Hippocampal formation (tissue), 2 donors: ENCODE measurements at regions not wholly inside any gene's neighbourhood (a gene's known extent, or its start where the extent isn't known, plus 50 kb on each side); places are given as distances from the start of the nearest gene placed in this dataset.
"Not testable (repeated sequence)": the region's sequence is repeated elsewhere in the genome, so short reads cannot be mapped to it uniquely, and the experiment has no call there.

ENCODE experiments used
- DNase-seq, 2 donors: peaks; one replicate each; lab custom pipeline; 2025; lab: John Stamatoyannopoulos, UW

DNA sequence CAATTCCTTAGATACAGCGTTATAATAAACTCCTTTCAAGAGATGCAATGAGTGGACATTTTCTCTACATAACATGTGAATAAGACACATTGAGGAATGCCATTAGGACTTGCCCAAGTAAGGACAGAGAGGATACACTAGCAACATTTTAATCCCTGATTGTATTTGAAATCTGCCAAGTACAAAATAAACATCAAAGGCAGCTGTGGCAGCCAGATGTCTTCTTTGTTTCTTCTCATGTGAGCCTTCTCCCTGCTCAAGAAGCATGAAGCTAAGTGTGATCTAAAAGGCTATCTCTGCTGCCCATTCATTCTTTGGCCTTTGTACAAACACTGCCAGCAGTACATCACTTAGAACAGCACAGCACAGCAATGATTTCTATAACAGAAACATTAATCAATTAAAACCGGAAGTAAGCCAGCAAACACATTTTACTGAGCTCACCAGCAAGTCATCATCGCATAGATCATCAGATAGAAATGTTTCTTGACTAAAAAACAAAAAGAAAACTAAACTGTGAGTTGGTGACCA lies 364.0 kb downstream of the CNTN6 start:
- DNase-seq, result no peak

DNA sequence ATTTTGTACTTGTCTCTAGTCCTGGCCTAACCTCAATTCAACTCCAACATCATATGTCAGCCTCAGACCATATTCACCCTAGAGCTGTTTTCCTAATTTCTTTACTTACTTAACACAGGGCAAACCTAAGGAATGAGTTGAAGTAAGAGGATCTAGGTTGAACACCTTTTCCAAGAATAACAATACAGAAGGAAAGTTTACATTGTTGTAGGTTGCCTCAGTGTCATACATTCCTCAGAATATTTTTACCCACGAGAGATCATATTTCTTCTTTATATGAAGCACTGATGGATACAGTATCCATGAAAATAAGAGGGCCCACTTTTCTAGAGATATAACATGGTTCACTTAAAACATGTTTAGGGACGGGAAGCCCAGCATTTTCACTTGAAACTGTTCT lies 369.5 kb downstream of the CNTN6 start:
- DNase-seq, result no peak

DNA sequence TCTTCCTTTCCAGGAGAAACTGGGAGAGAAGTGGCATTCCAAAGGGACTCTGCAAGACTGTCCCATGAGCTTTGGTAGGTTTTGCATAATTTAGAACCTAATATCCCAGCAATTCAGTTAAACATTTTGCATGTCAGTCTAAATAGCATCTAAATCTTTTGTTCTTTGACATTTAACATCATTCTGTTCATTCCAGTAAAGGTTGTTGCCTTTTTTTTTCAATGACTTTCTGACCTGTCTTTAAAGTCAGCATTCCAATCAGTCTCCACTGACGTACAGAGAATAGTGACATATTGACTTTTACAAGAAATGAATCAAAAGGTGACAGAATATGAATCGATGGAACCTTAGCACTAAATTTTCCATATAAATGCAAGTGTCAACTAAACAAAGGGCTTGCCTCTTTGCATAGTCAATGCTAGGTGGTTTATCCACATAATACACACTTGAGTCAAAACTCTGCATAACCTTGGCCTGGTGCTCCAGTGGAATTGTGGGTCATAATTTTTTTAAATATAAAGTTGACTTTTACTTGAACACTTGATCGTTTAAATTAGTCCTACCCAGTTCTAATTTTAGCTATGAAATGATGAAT lies 370.1 kb downstream of the CNTN6 start:
- DNase-seq, result no peak

DNA sequence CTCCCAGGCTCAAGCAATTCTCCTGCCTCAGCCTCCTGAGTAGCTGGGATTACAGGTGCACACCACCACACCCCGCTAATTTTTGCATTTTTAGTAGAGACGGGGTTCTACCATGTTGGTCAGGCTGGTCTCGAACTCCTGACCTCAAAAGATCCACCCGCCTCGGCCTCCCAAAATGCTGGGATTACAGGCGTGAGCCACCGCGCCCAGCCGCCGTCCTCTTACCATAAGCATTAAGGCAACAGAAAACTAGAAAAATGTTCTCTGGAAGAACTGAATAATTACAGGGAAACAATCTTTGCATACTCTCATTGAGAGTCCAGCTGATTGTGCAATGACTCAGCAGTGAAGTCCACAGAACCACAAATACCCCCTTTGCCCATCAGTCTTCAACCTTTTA lies 372.3 kb downstream of the CNTN6 start:
- DNase-seq, result not testable (repeated sequence)

DNA sequence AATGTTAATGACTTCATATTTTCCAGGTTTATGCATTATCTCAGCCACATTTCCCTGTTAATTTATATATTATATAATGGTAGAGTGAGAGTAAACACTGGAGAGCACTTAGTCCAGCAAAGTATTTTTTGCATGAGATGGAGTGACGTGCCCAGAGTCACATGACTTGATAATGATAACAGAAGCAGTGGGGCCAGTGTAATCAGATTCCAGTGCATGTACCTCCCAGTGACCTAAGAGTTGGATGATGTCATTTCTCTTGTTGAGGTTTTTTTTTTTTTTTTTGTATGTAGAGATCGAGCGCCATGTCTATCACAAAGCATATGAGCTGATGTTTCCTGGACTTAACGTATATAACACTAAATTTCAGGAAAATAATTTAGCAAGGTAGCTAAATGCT lies 375.3 kb downstream of the CNTN6 start:
- DNase-seq, result no peak

DNA sequence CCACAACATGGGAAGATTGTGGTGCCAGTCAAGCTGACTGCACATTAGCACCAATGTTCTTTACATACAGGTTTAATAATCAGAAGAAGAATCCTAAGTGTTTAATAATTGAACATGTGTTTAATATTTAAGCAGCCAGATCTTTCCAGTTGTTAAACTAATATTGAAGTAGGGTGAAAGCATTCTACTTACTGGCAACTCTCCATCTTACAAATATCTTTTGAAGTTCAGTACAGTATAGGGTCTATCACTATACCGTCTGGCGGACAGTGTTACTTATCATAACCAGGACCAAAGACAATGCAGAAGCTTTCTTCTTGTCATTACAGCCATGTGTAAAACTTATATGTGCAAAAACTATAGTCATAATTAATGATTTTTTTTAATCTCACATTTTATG lies 376.4 kb downstream of the CNTN6 start:
- DNase-seq, result no peak

DNA sequence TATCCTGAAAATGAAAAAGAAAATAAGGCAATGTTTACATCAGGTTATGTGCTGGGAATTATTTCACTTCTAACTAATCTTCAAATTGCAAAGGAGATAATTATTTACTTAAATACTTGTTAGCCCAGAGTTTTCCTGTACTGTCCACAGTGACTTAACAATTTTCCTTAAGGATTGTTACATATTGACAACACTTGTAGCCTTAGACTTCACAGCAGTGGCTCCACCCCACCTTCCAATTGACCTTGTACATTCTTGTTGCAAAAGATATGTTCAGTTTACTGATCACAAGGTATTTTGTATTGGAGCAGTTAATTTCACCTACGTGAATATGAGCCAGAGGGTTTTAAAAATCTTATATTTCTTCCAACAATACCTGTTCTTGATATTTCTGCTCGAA lies 376.9 kb downstream of the CNTN6 start:
- no peak for DNase-seq

DNA sequence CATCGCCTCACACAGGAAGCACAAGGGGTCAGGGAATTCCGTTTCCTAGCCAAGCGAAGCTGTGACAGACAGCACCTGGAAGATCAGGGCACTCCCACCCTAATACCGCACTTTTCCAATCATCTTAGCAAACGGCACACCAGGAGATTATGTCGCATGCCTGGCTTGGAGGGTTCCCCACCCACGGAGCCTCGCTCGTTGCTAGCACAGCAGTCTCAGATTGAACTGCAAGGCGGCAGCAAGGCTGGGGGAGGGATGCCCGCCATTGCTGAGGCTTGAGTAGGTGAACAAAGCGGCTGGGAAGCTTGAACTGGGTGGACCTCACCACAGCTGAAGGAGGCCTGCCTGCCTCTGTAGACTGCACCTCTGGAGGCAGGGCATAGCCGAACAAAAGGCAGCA lies 384.8 kb downstream of the CNTN6 start:
- no peak for DNase-seq

DNA sequence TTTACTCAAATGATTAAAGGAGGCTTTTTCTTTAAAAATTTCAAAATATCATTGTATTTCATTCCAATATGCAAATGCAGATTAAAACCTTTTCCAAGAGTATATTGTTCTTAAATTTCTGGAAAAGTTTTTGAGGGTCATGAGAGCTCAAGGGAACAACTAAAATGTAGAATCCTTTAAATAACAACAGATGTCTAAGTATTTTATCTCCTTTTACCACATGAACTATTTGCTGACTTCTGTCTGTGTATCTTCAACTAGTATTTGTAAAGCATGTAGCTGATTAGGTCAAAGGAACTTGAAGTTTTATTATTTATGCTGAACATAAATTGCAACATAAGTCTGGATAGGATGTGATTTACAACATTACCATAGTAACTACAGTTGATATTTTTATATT lies 402.6 kb downstream of the CNTN6 start:
- DNase-seq, result no peak

DNA sequence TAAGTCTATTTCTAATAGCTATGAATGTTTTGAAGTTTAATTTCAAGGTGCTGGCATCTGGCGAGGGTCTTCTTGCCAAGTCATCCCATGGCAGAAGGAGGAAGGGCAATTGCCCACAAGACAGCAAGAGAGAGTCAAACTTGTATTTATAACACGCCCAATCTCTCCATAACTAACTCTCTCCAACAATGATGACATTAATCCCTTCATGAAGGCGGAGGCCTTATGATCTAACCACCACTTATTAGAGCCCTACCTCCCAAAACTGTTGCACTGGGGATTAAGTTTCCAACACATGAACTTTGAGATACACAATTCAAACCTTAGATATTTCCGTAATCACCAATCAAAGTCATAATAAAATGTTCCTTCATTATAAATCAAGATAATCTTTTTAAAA lies 406.9 kb downstream of the CNTN6 start:
- no peak for DNase-seq

DNA sequence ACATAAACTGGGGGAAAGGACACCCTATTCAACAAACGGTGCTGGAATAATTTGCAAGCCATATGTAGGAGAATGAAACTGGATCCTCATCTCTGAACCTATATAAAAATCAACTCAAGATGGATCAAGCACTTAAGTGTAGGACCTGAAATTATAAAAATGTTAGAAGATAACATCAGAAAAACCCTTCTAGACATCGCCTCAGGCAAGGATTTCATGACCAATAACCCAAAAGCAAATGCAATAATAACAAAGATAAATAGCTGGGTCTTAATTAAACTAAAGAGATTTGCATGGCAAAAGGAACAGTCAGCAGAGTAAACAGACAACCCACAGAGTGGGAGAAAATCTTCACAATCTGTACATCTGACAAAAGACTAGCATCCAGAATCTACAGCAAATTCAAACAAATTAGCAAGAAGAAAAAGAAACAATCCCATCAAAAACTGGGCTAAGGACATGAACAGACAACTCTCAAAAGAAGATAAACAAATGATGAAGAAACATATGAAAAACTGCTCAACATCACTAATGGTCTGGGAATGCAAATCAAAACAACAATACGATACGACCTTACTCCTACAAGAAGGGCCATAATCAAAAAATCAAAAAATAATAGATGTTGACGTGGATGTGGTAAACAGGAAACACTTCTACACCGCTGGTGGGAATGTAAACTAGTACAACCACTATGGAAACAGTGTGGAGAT lies 408.7 kb downstream of the CNTN6 start:
- DNase-seq, result no peak

DNA sequence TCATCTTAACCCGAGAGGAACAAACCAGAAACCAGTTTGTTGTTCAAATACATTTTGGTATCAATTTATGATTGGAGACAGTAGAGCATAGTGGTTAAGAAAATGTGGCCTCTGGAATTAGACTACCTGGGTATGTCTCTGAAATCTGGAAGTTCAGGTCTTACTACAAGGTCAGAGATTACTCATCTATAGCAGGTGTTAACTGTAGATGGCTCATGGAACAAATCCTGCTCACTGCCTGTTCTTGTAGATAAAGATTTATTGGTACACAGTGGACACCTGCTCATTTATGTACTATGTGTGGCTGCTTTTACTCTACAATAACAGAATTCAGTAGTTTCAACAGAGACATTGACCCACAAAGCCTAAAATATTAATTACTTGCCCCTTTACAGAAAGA lies 413.3 kb downstream of the CNTN6 start:
- no peak for DNase-seq

DNA sequence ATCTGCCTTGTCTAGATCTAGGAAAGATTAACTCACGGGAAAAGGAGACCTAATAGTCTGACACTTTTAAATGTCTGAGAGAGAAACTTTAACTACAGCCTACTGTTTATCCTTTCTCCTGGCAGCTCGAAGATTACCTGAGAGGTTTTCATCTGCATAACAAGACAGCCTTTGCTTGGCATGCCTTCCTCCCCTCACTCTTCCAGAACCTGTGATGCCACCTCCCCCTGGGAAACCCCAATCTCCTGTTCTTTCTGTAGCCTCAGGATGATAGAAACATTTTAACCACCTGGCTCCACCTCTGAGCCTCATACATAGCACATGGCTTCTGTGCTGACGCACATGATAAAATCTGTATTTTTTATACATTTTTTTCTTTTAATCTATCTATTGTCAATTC lies 420.8 kb downstream of the CNTN6 start:
- no peak for DNase-seq

DNA sequence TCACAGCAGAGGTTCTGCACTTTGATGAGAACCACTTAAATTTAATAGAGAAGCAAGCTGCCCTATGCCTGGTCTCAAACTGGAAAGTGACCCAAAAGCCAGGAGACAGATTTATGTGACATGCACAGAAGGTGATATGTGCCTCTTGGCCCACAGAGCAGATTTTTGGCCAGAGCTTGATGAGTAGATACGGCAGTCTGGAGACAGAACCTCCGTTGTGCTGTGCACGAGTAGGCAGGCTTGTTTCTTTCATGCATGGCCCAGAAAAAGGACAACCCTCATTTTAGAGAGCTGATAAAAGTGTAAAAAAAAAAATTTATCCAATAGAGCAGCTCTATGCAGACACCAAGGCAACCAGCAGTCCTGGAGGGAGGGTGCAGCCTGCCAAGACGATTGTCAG lies 423.1 kb downstream of the CNTN6 start:
- DNase-seq, result no peak

DNA sequence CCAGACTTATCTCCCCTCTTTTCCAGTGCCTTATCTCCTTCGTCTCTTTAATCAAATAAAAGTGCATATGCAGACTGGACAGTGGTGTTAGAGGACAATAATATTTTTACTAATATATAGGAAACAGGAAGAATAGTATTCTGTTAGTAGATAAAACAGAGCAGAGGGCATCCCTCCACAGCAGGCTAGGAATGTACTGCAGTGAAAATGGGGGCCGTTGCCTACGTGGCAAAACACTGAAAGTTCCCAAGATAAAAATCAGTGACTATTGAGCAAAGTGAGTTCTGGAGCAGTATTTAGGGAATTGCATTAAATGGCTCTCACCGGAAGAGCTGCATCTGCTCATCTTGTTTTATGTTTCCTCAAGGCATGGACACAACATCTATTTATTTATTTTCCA lies 435.0 kb downstream of the CNTN6 start:
- no peak for DNase-seq

DNA sequence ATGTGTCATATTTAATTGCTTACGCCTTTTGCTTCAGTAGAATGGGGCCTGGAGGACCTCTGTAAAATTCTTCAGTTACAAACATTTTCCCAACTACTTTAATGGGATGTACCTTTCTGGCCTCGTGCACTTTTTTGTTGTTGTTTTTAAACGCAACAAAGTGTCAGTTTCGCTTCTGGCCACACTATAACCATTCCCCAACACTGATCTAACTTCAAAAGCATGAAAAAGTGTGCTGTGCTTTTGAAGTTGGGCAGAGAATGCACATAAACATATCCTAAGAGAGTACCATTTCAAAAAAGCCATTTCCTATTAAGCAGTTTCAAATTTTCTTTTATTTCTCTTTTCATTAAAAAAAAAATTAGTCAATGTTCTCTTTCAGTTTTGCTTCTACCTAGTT lies 435.8 kb downstream of the CNTN6 start:
- DNase-seq, result no peak

DNA sequence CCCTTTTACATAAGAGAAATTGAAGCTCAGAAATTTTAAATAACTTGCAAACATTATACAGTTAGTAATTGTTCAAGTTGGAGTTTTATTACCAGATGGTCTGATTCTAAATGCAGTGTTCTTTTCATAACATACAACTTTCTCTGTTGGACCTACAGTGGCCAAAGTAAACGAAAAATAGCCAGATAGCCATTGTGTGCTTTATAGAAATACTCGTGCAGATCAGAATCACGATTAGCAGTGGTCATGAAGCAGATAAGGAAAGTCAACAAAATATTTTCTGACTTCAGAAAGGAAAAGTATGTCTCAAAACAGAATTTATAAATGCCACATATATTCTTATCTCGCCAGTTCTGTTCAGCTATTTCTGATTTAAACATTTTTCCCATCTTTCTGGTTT lies 436.9 kb downstream of the CNTN6 start:
- DNase-seq, result no peak

DNA sequence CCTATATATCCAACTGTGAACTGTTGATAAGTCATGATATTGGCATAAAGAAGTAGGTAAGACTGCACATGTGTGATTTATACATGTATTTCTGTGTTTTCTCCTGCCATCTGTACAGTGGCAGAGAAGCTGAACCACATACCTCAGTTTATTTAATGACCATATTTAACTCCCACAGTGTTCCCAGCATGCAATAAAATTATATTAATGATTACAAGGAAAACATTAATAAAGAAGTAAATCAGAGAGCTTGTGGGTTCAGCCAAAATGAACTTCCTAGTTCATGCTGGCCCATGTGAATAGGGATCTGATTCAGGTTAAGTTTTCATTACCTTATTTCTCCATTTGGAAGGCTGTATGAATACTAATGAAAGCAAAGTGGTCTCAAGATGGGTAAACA lies 439.2 kb downstream of the CNTN6 start:
- DNase-seq, result no peak

DNA sequence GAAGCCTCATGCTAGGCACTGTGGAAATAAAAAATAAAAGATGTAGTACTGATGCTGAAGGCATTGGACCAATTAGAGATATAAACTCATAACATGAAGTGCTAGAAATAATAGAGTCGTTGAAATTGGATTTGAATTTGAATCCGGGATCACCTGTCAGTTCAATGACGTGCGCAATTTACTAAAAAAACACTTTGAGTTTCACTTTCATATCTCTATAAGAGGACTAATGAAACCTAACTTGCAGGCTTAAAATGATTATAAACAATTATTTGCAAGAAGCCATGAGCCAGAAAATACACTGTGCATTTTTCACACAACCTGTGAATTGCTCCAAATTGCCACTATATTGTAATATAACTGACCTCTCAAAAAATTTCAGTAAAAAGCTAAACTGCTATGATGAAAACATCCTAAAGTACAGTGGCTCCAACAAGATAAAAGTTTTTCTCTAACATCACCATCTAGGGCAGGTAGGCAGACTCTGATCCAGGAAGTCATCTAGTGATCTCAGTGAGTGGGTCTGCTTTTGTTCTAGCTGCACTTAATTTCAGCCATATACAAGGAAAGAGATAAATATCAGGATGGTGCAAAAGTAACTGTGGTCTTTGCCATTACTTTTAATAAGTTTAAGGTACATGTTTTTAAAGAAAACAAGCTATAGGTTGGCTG lies 440.2 kb downstream of the CNTN6 start:
- DNase-seq, result no peak

DNA sequence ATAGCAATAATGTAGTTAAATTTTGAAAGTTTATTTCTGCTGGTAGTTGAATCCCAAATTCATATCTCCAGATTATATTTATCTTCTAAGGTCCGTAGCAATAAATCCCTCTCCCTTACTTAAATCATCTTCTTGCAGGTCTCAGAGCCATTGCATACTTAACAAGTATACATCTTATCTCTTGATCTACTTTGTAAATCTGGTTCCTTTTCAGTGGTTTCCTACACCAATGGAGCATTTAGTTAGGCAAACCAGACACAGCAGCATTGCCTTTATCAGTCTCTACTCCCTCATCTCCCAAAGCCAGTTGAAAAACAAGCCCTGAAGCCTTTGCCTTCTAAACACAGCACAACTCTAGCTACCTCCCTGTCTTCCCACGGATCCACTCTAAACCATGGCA lies 440.9 kb downstream of the CNTN6 start:
- no peak for DNase-seq

DNA sequence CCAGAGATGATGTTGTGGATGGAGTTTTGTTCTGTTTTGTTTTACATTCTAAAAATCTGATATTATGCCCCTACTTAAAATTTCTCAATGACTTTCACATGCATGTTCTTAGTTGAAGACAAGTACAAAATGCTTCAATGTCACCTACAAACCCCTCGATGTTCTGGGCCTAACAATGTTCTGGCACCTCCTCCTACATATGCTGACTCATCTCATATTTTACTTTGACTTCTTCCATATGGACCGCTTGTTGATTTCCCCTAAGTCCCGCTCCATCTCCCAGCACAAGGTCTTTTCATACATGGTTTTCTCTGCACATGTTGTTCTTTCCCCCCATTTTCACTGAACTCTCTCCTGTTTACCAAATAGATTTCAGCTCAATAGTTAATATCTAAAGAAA lies 441.4 kb downstream of the CNTN6 start:
- DNase-seq, result no peak

DNA sequence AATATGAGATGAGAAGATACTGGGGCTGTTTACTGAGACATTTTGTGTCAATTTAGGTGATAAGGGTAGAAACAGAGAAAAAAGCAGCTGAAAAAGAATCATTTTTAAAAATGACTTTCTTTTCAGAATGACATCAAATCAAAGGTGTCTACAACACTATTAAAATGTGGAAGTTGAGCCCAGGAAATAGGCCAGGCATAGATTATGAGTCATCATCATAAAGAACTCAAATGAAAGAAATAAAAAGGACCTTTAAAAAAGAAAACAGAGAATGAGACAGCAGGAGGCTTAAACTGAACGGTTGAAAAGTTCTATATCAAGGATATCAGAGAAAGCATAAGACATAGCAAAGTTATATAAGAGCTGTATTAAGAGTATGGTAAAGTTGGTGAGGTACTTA lies 442.5 kb downstream of the CNTN6 start:
- no peak for DNase-seq

DNA sequence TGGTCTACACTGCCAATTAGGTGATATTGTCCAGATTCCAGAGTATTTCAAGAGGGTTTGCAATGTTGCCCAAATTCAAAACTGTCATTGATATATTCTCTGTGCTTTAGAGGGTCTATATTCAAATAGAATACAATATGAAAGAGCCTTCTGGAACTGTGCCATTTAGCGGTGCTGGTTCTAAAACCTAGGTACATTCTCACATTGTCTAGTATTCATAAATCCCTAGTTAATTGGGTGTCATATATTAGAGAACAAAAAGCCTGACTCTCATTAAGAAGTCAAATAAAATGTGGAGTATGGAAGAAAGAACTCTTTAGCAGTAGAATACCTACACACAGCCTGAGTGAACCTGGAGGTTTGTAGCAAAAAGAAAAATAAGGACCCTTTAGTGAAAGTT lies 447.9 kb downstream of the CNTN6 start:
- no peak for DNase-seq
